H1 (cell line): ENCODE measurements at regions not wholly inside any gene's neighbourhood (a gene's known extent, or its start where the extent isn't known, plus 50 kb on each side); places are given as distances from the start of the nearest gene placed in this dataset.

Source experiments
- CTCF ChIA-PET: fragments of 300-600 bp; sonication (Branson Sonifier 250); formaldehyde crosslinking; loops from one replicate; lab custom pipeline; 2021; ENCODE audit not compliant: partially characterized antibody; lab: Charles Lee
- POLR2A ChIA-PET: fragments of 300-600 bp; sonication (Branson Sonifier 250); formaldehyde crosslinking; loops from one replicate; lab custom pipeline; 2021; ENCODE audit warnings: inconsistent platforms; ENCODE audit not compliant: partially characterized antibody; lab: Charles Lee
- DNase-seq, 2 experiments: peaks; one replicate each; pipeline versions ENCODE4 v3.0.0 to v3.0.0-alpha.2; 2010 to 2022; ENCODE audit warnings: low spot score in 2 of 2, low read depth in 1 of 2, mixed read lengths in 1 of 2
- FAIRE-seq: peaks from 2 replicates; lab custom pipeline; 2011; peaks lifted over from hg19 to GRCh38; lab: Jason Lieb, UNC
- H2AFZ ChIP-seq: 2 replicates; pipeline ENCODE4 v1.8.1; 2012; ENCODE audit warnings: low read length, inconsistent platforms
- H2AK5ac ChIP-seq: 2 replicates; pipeline ENCODE4 v1.6.1; 2013; ENCODE audit warnings: low read depth, low read length
- H2BK120ac ChIP-seq: replicated peaks from 2 replicates; pipeline ENCODE3; 2013; ENCODE audit warnings: low read depth, low read length, inconsistent platforms
- H2BK12ac ChIP-seq: 2 replicates; pipeline ENCODE4 v1.6.1; 2013; ENCODE audit warnings: low read depth, low read length
- H2BK15ac ChIP-seq: 2 replicates; pipeline ENCODE4 v1.6.1; 2013; ENCODE audit warnings: low read length
- H2BK20ac ChIP-seq: 2 replicates; pipeline ENCODE4 v1.6.1; 2013; ENCODE audit warnings: low read length
- H2BK5ac ChIP-seq: 2 replicates; pipeline ENCODE4 v1.6.1; 2013; ENCODE audit warnings: low read depth, low read length
- H3K14ac ChIP-seq: 2 replicates; pipeline ENCODE4 v1.6.1; 2013; ENCODE audit warnings: inconsistent platforms; ENCODE audit not compliant: insufficient read length
- H3K18ac ChIP-seq: 2 replicates; pipeline ENCODE4 v1.6.1; 2013; ENCODE audit warnings: low read length; ENCODE audit errors: extremely low read depth
- H3K23ac ChIP-seq: 2 replicates; pipeline ENCODE4 v1.6.1; 2013; ENCODE audit warnings: inconsistent platforms; ENCODE audit not compliant: insufficient read length
- H3K23me2 ChIP-seq: 2 replicates; pipeline ENCODE4 v1.6.1; 2013; ENCODE audit warnings: low read depth, low read length
- H3K27ac ChIP-seq: 2 replicates; pipeline ENCODE4 v1.6.1; 2011; ENCODE audit warnings: low read depth, low read length, inconsistent platforms
- H3K27me3 ChIP-seq, 4 experiments: replicated peaks in 1 of 4; 1 replicate in 1 of 4; 2 replicates in 3 of 4; pipeline versions ENCODE4 v1.6.1 to v1.8.1; 2011 to 2013; ENCODE audit warnings: low read length in 3 of 4, mild to moderate bottlenecking in 3 of 4, inconsistent platforms in 2 of 4, mixed read lengths in 2 of 4, moderate library complexity in 1 of 4; ENCODE audit not compliant: control insufficient read depth in 3 of 4, insufficient read depth in 3 of 4; ENCODE audit errors: extremely low read depth in 1 of 4
- H3K36me3 ChIP-seq, 4 experiments: 2 replicates each; pipeline versions ENCODE4 v1.6.1 to v1.8.1; 2011 to 2013; ENCODE audit warnings: mild to moderate bottlenecking in 4 of 4, low read length in 3 of 4, moderate library complexity in 2 of 4, control low read depth in 1 of 4, inconsistent platforms in 1 of 4; ENCODE audit not compliant: insufficient read depth in 4 of 4, control insufficient read depth in 2 of 4
- H3K4ac ChIP-seq: replicated peaks from 2 replicates; pipeline ENCODE3; 2013; ENCODE audit warnings: low read length, low read depth, mixed read lengths, inconsistent platforms; ENCODE audit not compliant: insufficient read length
- H3K4me1 ChIP-seq, 4 experiments: replicated peaks in 1 of 4; 1 replicate in 1 of 4; 2 replicates in 3 of 4; pipeline versions ENCODE4 v1.6.1 to v1.8.1; 2011 to 2013; ENCODE audit warnings: low read length in 3 of 4, inconsistent platforms in 2 of 4, mixed read lengths in 1 of 4; ENCODE audit not compliant: insufficient read depth in 4 of 4, control insufficient read depth in 3 of 4
- H3K4me2 ChIP-seq, 2 experiments: 2 replicates each; pipeline versions ENCODE4 v1.6.1 to v1.8.1; 2011 to 2013; ENCODE audit warnings: low read depth in 2 of 2, low read length in 2 of 2, control low read depth in 1 of 2, inconsistent platforms in 1 of 2, mild to moderate bottlenecking in 1 of 2; ENCODE audit not compliant: insufficient read depth in 1 of 2
- H3K4me3 ChIP-seq, 4 experiments: fragments of 200-600, 300-600 bp in 1 of 4; sonication (generic), shearing (Covaris generic), sonication (Bioruptor Twin) in 1 of 4; 2 replicates each; pipeline versions ENCODE4 v1.5.1 to v1.8.1; 2011 to 2016; ENCODE audit warnings: low read length in 4 of 4, low read depth in 3 of 4, control low read depth in 2 of 4, inconsistent platforms in 2 of 4, mild to moderate bottlenecking in 2 of 4, mixed read lengths in 1 of 4, moderate library complexity in 1 of 4; ENCODE audit not compliant: insufficient read depth in 2 of 4; ENCODE audit errors: extremely low read depth in 1 of 4
- H3K56ac ChIP-seq: replicated peaks from 2 replicates; pipeline ENCODE3; 2013; ENCODE audit warnings: low read depth, mild to moderate bottlenecking, mixed read lengths, low read length, inconsistent platforms; ENCODE audit not compliant: insufficient read length
- H3K79me1 ChIP-seq: 2 replicates; pipeline ENCODE4 v1.6.1; 2013; ENCODE audit warnings: low read depth, low read length, control low read depth
- H3K79me2 ChIP-seq, 2 experiments: 2 replicates each; pipeline versions ENCODE4 v1.6.1 to v1.8.1; 2012 to 2013; ENCODE audit warnings: low read length in 2 of 2, mild to moderate bottlenecking in 2 of 2, inconsistent platforms in 1 of 2; ENCODE audit not compliant: insufficient read depth in 2 of 2, control insufficient read depth in 1 of 2
- H3K9ac ChIP-seq, 4 experiments: replicated peaks in 1 of 4; 1 replicate in 1 of 4; 2 replicates in 3 of 4; pipeline versions ENCODE4 v1.6.1 to v1.8.1; 2011 to 2013; ENCODE audit warnings: low read depth in 3 of 4, low read length in 3 of 4, control low read depth in 2 of 4, mild to moderate bottlenecking in 2 of 4, moderate library complexity in 2 of 4, inconsistent platforms in 1 of 4; ENCODE audit errors: extremely low read depth in 1 of 4
- H3K9me3 ChIP-seq, 2 experiments: 2 replicates each; pipeline versions ENCODE4 v1.6.1 to v1.8.1; 2012 to 2013; ENCODE audit warnings: mild to moderate bottlenecking in 2 of 2, moderate library complexity in 2 of 2, control low read depth in 1 of 2, inconsistent platforms in 1 of 2, low read depth in 1 of 2, low read length in 1 of 2, mixed read lengths in 1 of 2; ENCODE audit not compliant: insufficient read depth in 2 of 2
- H4K20me1 ChIP-seq, 2 experiments: replicated peaks in 1 of 2; 2 replicates each; pipeline versions ENCODE3 to v1.8.1; 2011 to 2013; ENCODE audit warnings: inconsistent platforms in 2 of 2, low read length in 2 of 2, mild to moderate bottlenecking in 1 of 2; ENCODE audit not compliant: insufficient read depth in 2 of 2, control insufficient read depth in 1 of 2
- H4K5ac ChIP-seq: 2 replicates; pipeline ENCODE4 v1.6.1; 2013; ENCODE audit warnings: low read length, low read depth, mixed read lengths, inconsistent platforms; ENCODE audit not compliant: insufficient read length
- H4K8ac ChIP-seq: 2 replicates; pipeline ENCODE4 v1.8.0; 2013; ENCODE audit warnings: mild to moderate bottlenecking, moderate library complexity, low read length, inconsistent platforms; ENCODE audit not compliant: insufficient read depth; ENCODE audit errors: extremely low read depth
- H4K91ac ChIP-seq: replicated peaks from 2 replicates; pipeline ENCODE3; 2013; ENCODE audit warnings: low read length, mixed read lengths, inconsistent platforms; ENCODE audit not compliant: insufficient read length
- HDAC2 ChIP-seq, 2 experiments: fragments of 300-600 bp in 1 of 2; sonication (generic) in 1 of 2; IDR thresholded peaks; 2 replicates each; pipeline ENCODE4 v1.6.1; 2011 to 2012; ENCODE audit warnings: low read depth in 2 of 2, low read length in 2 of 2, mild to moderate bottlenecking in 2 of 2, moderate library complexity in 2 of 2, borderline replicate concordance in 1 of 2, inconsistent platforms in 1 of 2
- PHF8 ChIP-seq: fragments of 200-600 bp; sonication (generic); conservative IDR thresholded peaks from 2 replicates; pipeline ENCODE4 v1.7.1; 2012; ENCODE audit warnings: low read depth, mild to moderate bottlenecking, inconsistent platforms, low read length, moderate library complexity
- POU5F1 ChIP-seq: IDR thresholded peaks from 2 replicates; pipeline ENCODE4 v1.6.1; 2011; ENCODE audit warnings: low read depth, mild to moderate bottlenecking, low read length, moderate library complexity
- RNF2 ChIP-seq: fragments of 200-900, 300-1000 bp; sonication (generic); IDR thresholded peaks from 2 replicates; pipeline ENCODE4 v1.7.1; 2016; ENCODE audit warnings: borderline replicate concordance, low read depth, mild to moderate bottlenecking, antibody characterized with exemption, low read length; ENCODE audit not compliant: poor library complexity, severe bottlenecking; ENCODE audit errors: missing control alignments
- TCF12 ChIP-seq: IDR thresholded peaks from 2 replicates; pipeline ENCODE4 v1.6.1; 2011; ENCODE audit warnings: low read depth, mild to moderate bottlenecking, low read length
- WGBS, 2 experiments: shearing (Covaris generic) in 1 of 2; methylation state at CpG; one replicate each; pipeline versions ENCODE4 v1.1.6 to v1.1.7; 2013 to 2015; ENCODE audit warnings: low lambda C conversion rate in 2 of 2, mixed read lengths in 2 of 2, inconsistent platforms in 1 of 2, low coverage in 1 of 2, missing lambda C conversion rate in 1 of 2; ENCODE audit not compliant: insufficient replicate concordance in 2 of 2, insufficient coverage in 1 of 2, insufficient read length in 1 of 2; ENCODE audit errors: extremely low coverage in 1 of 2, missing lambda C conversion rate in 1 of 2; 5-methylcytosine and 5-hydroxymethylcytosine counted together

DNA sequence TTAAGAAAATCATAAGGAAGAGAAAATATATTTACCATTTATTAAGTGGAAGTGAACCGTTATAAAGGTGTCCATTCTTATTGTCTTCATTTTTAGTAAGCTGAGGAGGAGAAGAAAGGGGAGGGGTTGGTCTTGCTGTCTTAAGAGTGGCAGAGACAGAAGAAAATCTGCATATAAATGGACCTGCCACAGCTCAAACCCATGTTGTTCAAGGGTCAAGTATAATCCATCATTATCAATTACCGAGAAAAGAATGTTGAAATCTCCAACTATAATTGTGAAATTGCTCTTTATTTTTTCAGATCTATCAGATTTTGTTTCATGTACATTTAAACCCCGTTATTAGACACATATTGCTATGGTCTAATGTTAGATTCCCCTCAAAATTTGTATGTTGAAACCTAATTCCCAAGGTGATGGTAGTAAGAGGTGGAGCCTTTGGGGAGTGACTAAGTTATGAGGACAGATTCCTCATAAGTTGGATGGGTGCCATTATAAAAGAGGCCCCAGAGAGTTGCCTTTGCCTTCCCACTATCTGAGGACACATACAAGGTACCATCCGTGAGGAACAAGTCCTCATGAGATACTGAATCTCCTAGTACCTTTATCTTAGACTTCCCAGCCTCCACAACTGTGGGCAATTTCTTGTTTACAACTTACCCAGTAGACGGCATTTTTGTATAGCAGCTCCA, 58.5 kb upstream of the SMAD1 start:
- no peak overlapping the region for H3K56ac ChIP-seq
- ChIA-PET CTCF (interaction anchor here (0.5 kb wide), 1 partner anchor 1119 kb away, joined by 3 read pairs; no protein-coding TSS in a partner anchor), POLR2A (no interaction called here)
- H3K9ac ChIP-seq: no peak overlapping the region
- no peak overlapping the region for H4K5ac ChIP-seq
- no peak overlapping the region for H3K27ac ChIP-seq
- no peaks in the 10 kb centered on the region for H3K79me1 ChIP-seq
- FAIRE-seq (no peak), DNase-seq (no peak)
- no peaks in the 10 kb centered on the region for H3K4me1 ChIP-seq
- no peak overlapping the region for H2BK20ac ChIP-seq
- no peaks in the 10 kb centered on the region for H3K9me3 ChIP-seq
- no peak overlapping the region for H3K4me2 ChIP-seq
- H3K36me3 ChIP-seq: no peaks in the 10 kb centered on the region
- no peaks in the 10 kb centered on the region for H4K20me1 ChIP-seq
- no peak overlapping the region for H2BK5ac ChIP-seq
- H4K91ac ChIP-seq: no peak overlapping the region
- H3K18ac ChIP-seq: no peak overlapping the region
- H2AFZ ChIP-seq: no peak overlapping the region
- H3K23me2 ChIP-seq: no peaks in the 10 kb centered on the region
- H3K4ac ChIP-seq: no peak overlapping the region
- H3K4me3 ChIP-seq: no peak overlapping the region
- no peak overlapping the region for H2BK120ac ChIP-seq
- H2AK5ac ChIP-seq: no peak overlapping the region
- no peak overlapping the region for H3K14ac ChIP-seq
- no peak overlapping the region for H2BK12ac ChIP-seq
- no peak overlapping the region for H4K8ac ChIP-seq
- 92% methylated on average over 5 of the region's 5 CpGs; no CpG with 5 or more reads in 1 of the 2 experiments for WGBS, 2 experiments
- TF ChIP-seq RNF2: no peak
- no peak for TF ChIP-seq PHF8
- no peak for TF ChIP-seq POU5F1
- no peak for TF ChIP-seq HDAC2 (IDR thresholded peaks at IDR 0.05; ENCODE audit: borderline replicate concordance in 1 of 2, low read depth in 2 of 2, low read length in 2 of 2)
- no peak for TF ChIP-seq TCF12
- no peak overlapping the region for H3K23ac ChIP-seq
- H3K79me2 ChIP-seq: no peaks in the 10 kb centered on the region
- H2BK15ac ChIP-seq: no peak overlapping the region
- no peaks in the 10 kb centered on the region for H3K27me3 ChIP-seq
